ENCODE measurements at regions not wholly inside any gene's neighbourhood (a gene's known extent, or its start where the extent isn't known, plus 50 kb on each side); places are given as distances from the start of the nearest gene placed in this dataset.

DNA sequence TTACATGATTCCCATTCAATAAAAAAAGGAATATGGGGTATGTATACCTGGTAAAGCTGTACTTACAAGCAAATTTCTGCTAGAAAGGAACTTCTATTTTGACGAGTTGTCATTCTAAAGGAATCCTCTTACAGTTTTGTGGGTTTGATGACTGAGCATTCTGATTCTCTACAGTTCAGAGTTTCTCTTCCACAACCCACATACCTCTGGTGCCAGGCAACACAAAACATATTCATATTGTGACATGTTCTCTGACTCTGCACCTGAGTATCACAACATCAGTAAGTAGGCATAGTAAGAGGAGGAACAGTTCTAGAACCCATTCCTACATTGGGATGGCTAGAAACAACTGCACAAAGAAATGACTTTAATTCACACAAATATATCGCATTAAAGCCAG lies 636.6 kb downstream of the MED13L start:
- TF ChIP-seq POLR2A (IDR thresholded peaks at IDR 0.05; ENCODE audit: extremely low read depth, insufficient read length), result no peak
- TF ChIP-seq, protein P1, sequence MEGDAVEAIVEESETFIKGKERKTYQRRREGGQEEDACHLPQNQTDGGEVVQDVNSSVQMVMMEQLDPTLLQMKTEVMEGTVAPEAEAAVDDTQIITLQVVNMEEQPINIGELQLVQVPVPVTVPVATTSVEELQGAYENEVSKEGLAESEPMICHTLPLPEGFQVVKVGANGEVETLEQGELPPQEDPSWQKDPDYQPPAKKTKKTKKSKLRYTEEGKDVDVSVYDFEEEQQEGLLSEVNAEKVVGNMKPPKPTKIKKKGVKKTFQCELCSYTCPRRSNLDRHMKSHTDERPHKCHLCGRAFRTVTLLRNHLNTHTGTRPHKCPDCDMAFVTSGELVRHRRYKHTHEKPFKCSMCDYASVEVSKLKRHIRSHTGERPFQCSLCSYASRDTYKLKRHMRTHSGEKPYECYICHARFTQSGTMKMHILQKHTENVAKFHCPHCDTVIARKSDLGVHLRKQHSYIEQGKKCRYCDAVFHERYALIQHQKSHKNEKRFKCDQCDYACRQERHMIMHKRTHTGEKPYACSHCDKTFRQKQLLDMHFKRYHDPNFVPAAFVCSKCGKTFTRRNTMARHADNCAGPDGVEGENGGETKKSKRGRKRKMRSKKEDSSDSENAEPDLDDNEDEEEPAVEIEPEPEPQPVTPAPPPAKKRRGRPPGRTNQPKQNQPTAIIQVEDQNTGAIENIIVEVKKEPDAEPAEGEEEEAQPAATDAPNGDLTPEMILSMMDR (IDR thresholded peaks at IDR 0.05; ENCODE audit: low read depth, low read length), result no peak
- TF ChIP-seq, protein P2, sequence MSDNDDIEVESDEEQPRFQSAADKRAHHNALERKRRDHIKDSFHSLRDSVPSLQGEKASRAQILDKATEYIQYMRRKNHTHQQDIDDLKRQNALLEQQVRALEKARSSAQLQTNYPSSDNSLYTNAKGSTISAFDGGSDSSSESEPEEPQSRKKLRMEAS (IDR thresholded peaks at IDR 0.05; ENCODE audit: low read depth, low read length), result no peak
- TF ChIP-seq MYC (IDR thresholded peaks at IDR 0.05; ENCODE audit: low read depth, low read length), result no peak
